Stomach smooth muscle (tissue), 2 donors: ENCODE measurements at regions not wholly inside any gene's neighbourhood (a gene's known extent, or its start where the extent isn't known, plus 50 kb on each side); places are given as distances from the start of the nearest gene placed in this dataset.
"Not testable (repeated sequence)": the region's sequence is repeated elsewhere in the genome, so short reads cannot be mapped to it uniquely, and the experiment has no call there.

Experiments
- H3K27ac ChIP-seq: one replicate; pipeline ENCODE4 v1.7.0; 2013; ENCODE audit warnings: mild to moderate bottlenecking, low read length, inconsistent platforms
- H3K27me3 ChIP-seq, 2 donors: one replicate each; pipeline ENCODE4 v1.7.0; 2013; ENCODE audit warnings: low read length in 2 of 2; ENCODE audit not compliant: insufficient read depth in 2 of 2, control insufficient read depth in 1 of 2
- H3K36me3 ChIP-seq, 2 donors: one replicate each; pipeline ENCODE4 v1.7.0; 2013; ENCODE audit warnings: low read length in 2 of 2; ENCODE audit not compliant: control insufficient read depth in 2 of 2, insufficient read depth in 2 of 2
- H3K4me1 ChIP-seq: one replicate; pipeline ENCODE4 v1.7.0; 2013; ENCODE audit warnings: low read length; ENCODE audit not compliant: control insufficient read depth, insufficient read depth
- H3K4me3 ChIP-seq, 2 donors: one replicate each; pipeline ENCODE4 v1.7.0; 2013; ENCODE audit warnings: low read length in 2 of 2
- H3K9ac ChIP-seq, 2 donors: one replicate each; pipeline ENCODE4 v1.7.0; 2013; ENCODE audit warnings: low read length in 2 of 2, mild to moderate bottlenecking in 1 of 2
- H3K9me3 ChIP-seq, 2 donors: one replicate each; pipeline ENCODE4 v1.7.0; 2013; ENCODE audit warnings: low read length in 2 of 2; ENCODE audit not compliant: control insufficient read depth in 2 of 2
- donor health status: healthy.
- donor health status: Pancreatic carcinoma.

DNA sequence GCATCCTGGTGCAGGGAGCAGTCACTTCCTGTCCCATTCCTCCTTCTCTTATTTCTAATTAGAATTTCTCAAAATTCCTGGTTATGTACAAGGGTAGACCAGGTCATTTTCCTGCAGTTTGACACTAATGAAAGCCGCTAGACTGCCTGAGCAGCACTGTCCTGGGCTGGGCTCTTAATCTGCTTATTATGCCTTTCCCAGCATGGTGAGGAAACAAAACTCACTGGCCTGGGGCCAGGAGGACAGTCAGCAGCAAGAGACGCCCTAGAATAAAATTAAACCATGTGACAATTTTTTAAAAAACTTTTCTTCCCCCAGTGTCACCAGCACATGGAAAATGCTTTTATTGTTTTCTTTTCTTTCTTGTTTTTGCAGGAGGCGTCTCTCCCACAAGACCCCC lies 647.5 kb downstream of the TYW1 start:
- no peaks in the 10 kb centered on the region for H3K27me3 ChIP-seq
- no peak overlapping the region for H3K27ac ChIP-seq
- no peaks in the 10 kb centered on the region for H3K9me3 ChIP-seq
- H3K36me3 ChIP-seq, result no peaks in the 10 kb centered on the region
- no peak overlapping the region for H3K9ac ChIP-seq
- H3K4me3 ChIP-seq, result no peak overlapping the region
- H3K4me1 ChIP-seq, result no peaks in the 10 kb centered on the region

DNA sequence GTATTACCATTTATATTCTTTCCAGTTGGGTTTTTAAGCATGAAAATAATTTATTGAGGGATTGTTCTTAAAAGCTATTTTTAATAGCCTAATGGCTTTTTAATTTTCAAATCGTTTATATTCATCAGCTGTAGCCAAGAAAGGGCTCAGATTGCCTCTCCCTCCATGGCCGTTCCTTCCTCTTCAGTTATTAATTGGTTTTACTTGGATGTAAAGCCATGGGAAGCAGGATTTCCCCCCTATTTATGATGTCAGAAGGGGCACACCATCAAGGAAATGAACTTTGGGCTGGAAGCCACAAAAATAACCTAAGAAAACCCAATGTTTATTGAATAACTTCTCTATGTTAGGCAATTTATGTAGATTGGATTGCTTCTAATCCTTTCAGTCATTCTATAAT lies 656.3 kb downstream of the TYW1 start:
- no peaks in the 10 kb centered on the region for H3K36me3 ChIP-seq
- no peaks in the 10 kb centered on the region for H3K9me3 ChIP-seq
- H3K4me3 ChIP-seq, result no peak overlapping the region
- H3K4me1 ChIP-seq, result no peaks in the 10 kb centered on the region
- H3K9ac ChIP-seq, result no peak overlapping the region
- H3K27me3 ChIP-seq, result peaks cover 0 to 2% of the 10 kb centered on the region in 2 donors
- no peak overlapping the region for H3K27ac ChIP-seq

DNA sequence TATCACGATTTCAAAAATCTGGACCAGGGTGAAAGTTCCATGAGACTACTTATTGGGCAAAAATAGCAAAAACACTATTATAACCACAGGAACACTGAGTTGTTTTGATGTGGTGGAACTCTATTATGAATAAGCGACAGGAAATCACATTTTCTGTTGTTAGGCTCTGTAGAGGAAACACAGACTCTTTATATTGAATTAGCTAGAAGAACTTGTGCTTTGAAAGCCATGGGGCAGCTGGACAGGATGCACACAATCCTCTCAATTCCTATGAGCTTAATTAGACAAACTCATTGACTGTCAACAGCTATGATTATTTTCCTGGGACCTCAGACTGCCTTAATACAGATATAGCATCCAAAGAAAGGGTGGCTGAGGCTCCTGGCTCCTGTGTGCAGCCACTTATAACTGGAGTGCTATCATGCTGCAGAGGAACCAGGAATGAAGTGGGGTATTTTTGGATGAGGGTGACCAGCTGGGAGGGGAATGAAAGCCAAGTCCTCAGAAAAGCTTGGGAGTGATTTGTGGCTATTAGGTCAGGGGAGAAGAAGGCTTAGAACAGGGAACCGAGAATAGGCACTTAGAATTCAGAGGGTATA lies 657.3 kb downstream of the TYW1 start:
- H3K27me3 ChIP-seq, result peaks cover 0 to 2% of the 10 kb centered on the region in 2 donors
- H3K4me1 ChIP-seq, result no peaks in the 10 kb centered on the region
- H3K27ac ChIP-seq, result no peak overlapping the region
- H3K36me3 ChIP-seq, result no peaks in the 10 kb centered on the region
- H3K9me3 ChIP-seq, result no peaks in the 10 kb centered on the region
- no peak overlapping the region for H3K4me3 ChIP-seq
- no peak overlapping the region for H3K9ac ChIP-seq

DNA sequence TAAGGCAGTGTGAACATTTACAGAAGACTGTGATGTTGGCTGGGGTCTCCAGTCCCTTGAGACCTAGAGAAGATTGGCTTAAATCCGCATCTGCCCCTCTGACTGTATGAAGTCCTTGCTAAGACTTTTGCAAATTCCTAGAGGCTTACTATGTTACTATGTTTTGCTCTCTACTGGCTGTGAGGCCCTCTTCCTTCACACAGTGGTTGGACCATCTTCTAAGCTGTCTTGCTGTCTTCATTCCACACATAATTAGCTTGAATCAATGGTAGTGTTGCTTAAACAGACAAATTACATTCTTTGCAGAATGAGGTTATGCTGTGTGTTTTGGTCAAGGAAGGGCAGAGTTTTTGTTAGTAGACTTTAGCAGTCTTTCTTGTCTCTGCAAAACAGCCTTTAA lies 658.0 kb downstream of the TYW1 start:
- Histone ChIP-seq H3K9me3 (no peaks in the 10 kb centered on the region), H3K27ac (no peak overlapping the region), H3K4me3 (no peak overlapping the region), H3K9ac (no peak overlapping the region), H3K36me3 (no peaks in the 10 kb centered on the region), H3K4me1 (no peaks in the 10 kb centered on the region), H3K27me3 (peaks cover 0 to 2% of the 10 kb centered on the region in 2 donors)

DNA sequence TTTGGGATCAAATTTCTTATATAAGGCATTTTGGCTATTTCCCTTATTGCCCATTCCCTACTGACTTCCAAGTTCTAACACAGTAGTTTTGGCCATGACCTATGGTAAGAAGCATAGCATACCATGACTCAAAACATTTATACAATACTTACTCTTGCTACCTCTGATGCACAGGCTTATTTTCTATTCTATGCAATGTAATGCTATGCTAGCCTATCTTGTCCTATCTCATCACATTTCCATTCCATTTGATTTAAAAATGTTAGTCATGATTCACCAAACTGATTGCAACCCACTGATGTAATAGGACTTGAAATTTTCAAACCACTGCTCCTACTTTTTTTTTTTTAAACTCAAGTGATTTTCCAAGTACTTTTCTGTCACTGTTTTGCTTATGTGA lies 658.5 kb downstream of the TYW1 start:
- Histone ChIP-seq H3K36me3 (no peaks in the 10 kb centered on the region), H3K4me1 (no peaks in the 10 kb centered on the region), H3K9ac (no peak overlapping the region), H3K9me3 (no peaks in the 10 kb centered on the region), H3K4me3 (no peak overlapping the region), H3K27ac (no peak overlapping the region), H3K27me3 (peaks cover 0 to 2% of the 10 kb centered on the region in 2 donors)

DNA sequence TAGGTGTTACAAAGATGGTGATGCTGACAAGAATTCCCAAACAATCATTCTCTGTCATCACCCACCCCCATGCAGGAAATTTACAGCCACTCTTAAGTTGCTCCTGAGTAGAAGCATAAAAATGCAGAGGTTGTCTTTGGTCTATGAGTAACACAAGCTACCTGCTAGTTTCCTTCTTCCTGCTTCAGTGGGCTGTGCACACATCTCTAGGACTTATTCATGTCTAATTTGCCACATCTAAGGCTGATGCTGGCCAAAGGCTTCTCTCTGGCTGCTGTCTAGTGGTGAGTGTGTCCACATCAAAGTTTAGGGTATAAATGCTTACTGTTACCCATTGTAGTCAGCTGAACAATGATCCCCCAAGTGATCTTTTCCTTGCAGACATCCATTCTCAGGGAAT lies 662.5 kb downstream of the TYW1 start:
- no peaks in the 10 kb centered on the region for H3K4me1 ChIP-seq
- H3K27me3 ChIP-seq, result peaks cover 0 to 2% of the 10 kb centered on the region in 2 donors
- no peak overlapping the region for H3K9ac ChIP-seq
- H3K9me3 ChIP-seq, result peaks cover 0 to 9% of the 10 kb centered on the region in 2 donors
- no peak overlapping the region for H3K4me3 ChIP-seq
- no peaks in the 10 kb centered on the region for H3K36me3 ChIP-seq
- H3K27ac ChIP-seq, result no peak overlapping the region

DNA sequence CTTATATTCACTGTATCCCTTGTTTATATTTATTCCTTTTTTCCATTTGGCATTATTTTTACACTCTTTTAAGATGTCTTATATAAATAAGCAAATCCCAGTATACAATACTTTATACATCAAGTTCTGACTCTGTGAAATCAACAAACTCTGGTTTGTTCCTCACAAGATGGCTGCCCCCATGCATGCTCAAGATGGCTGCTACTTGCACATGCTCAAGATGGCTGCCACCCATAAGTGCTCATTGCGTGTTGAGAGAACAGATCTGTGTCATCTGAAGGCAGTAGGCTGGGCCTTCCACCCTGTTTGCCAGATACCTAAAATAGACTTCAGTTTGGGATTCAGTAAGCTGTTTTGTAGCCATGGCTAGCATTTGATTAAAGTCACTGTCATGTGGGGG lies 666.2 kb downstream of the TYW1 start:
- no peaks in the 10 kb centered on the region for H3K27me3 ChIP-seq
- H3K36me3 ChIP-seq, result no peaks in the 10 kb centered on the region
- H3K4me1 ChIP-seq, result no peaks in the 10 kb centered on the region
- H3K9me3 ChIP-seq, result peaks cover 0 to 15% of the 10 kb centered on the region in 2 donors
- no peak overlapping the region for H3K4me3 ChIP-seq
- H3K27ac ChIP-seq, result no peak overlapping the region
- H3K9ac ChIP-seq, result no peak overlapping the region

DNA sequence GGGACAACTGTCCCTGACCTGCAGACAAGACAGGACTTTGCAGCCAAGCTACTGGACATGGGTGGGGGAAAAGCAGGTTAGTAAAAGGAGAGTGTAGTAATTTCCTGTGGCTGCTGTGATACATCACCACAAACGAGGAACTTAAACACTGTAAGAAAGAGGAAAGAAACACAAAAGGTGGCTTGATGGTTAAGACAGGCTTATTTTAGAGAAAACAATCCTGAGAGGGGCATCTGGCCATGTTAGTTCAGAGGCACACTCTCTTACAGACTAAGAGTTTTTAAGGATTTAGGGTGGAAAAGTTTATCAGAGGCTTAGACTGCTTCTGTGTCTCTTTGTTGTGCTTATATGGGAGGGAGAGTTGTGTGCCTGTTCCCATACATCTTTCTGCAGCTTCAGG lies 667.0 kb downstream of the TYW1 start:
- Histone ChIP-seq H3K27ac (no peak overlapping the region), H3K27me3 (no peaks in the 10 kb centered on the region), H3K4me1 (no peaks in the 10 kb centered on the region), H3K4me3 (no peak overlapping the region), H3K9me3 (peaks cover 0 to 15% of the 10 kb centered on the region in 2 donors), H3K36me3 (no peaks in the 10 kb centered on the region), H3K9ac (no peak overlapping the region)

DNA sequence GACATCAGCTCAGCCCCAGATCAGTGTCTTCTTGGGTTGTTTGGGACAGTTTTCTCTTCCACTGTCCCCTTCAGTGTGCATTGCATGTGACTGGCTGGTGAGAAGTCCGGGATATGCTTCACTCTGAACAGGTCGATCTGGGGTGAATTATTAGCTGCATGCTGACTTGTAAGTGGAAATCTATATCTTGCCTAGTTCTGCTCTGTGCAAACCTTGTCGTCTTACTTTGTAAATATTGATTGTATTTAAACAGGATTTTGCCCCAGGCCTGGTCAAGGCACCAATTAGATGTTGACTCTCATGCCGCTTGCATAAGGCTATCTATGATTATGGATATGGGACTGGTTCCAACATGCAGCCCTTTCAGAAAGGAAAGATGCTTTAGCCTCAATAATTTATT lies 669.7 kb downstream of the TYW1 start:
- H3K9me3 ChIP-seq, result peaks cover 4 to 24% of the 10 kb centered on the region in 2 donors
- H3K27me3 ChIP-seq, H3K36me3 ChIP-seq, H3K27ac ChIP-seq, H3K9ac ChIP-seq, H3K4me1 ChIP-seq, H3K4me3 ChIP-seq: not testable (repeated sequence)

DNA sequence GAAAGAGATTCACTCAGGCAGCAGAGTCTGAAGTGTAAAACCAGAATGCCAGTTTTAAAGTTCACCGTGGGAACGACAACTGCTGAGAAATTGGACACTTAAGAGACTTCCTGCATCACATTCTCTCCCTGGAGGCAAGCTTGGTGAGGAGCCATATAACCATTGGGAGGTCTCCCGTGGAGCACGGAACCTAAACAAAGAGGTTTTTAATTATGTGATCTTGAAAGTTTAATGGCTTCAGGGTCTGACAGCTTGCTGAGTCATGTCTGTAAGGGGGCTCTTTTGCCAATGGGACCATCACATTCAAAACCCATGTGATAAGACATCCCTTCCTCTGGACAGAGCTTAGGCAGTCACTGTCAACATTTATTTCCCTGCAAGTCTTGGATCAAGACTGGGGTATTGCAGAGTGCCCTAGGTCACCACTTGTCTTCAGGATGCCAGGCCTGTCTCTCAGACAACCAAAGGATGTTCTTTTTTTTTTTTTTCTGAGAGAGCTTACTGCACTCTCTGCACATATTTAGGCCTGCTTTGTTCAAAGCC lies 674.4 kb downstream of the TYW1 start:
- Histone ChIP-seq H3K4me1 (no peaks in the 10 kb centered on the region), H3K27ac (no peak overlapping the region), H3K9ac (no peak overlapping the region), H3K27me3 (no peaks in the 10 kb centered on the region), H3K36me3 (no peaks in the 10 kb centered on the region), H3K9me3 (peaks cover 4 to 13% of the 10 kb centered on the region in 2 donors), H3K4me3 (no peak overlapping the region)

DNA sequence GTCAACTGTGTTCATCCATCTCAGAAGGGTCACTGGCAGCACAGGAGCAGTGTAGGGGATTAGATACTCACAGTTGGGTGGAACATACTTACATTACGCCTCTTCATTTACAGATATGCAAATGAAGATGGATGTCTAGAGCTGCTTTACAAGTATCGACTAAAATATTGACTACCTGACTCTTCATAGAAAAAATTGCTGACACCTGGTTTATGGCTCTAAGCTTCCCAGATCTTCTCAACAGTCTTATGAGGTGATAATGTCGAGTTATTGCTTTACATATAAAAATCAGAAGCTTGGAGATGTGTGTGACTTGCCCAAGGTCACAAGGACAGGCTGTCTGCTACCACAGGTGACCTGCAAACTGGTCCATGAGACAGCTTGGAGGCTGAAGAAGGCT lies 677.2 kb downstream of the TYW1 start:
- H3K9ac ChIP-seq, result no peak overlapping the region

More for the DNA sequence above, 677.2 kb downstream of the TYW1 start:
- H3K27ac ChIP-seq, result no peak overlapping the region
- H3K4me3 ChIP-seq, result no peak overlapping the region
- no peaks in the 10 kb centered on the region for H3K4me1 ChIP-seq
- H3K27me3 ChIP-seq, result no peaks in the 10 kb centered on the region
- no peaks in the 10 kb centered on the region for H3K36me3 ChIP-seq
- peaks cover 4 to 16% of the 10 kb centered on the region in 2 donors for H3K9me3 ChIP-seq
